Upper lobe of left lung (tissue), 6 donors: ENCODE measurements at regions not wholly inside any gene's neighbourhood (a gene's known extent, or its start where the extent isn't known, plus 50 kb on each side); places are given as distances from the start of the nearest gene placed in this dataset.

ENCODE experiments used
- ATAC-seq, 2 donors: fragments of 200-7000 bp; cut with Tn5 transposase; one replicate each; pipeline ENCODE4 v1.9.1; 2022; ENCODE audit warnings: mild to moderate bottlenecking in 2 of 2, moderate library complexity in 2 of 2; ENCODE audit not compliant: low FRiP score in 2 of 2
- DNase-seq, 2 donors: peaks; one replicate each; pipeline ENCODE4 v3.0.0-alpha.2; 2019 to 2020
- H3K27ac ChIP-seq, 4 donors: fragments of 200-600 bp; sonication (generic); one replicate each; pipeline ENCODE4 v1.5.1; 2016 to 2019
- H3K27me3 ChIP-seq, 4 donors: fragments of 200-600 bp; sonication (generic); one replicate each; pipeline ENCODE4 v1.5.1; 2017 to 2019
- H3K36me3 ChIP-seq, 4 donors: fragments of 200-600 bp; sonication (generic); one replicate each; pipeline ENCODE4 v1.5.1; 2016 to 2019
- H3K4me1 ChIP-seq, 4 donors: fragments of 200-600 bp; sonication (generic); one replicate each; pipeline ENCODE4 v1.5.1; 2018 to 2019
- H3K4me3 ChIP-seq, 4 donors: fragments of 200-600 bp; sonication (generic); one replicate each; pipeline ENCODE4 v1.5.1; 2017 to 2019; ENCODE audit warnings: mild to moderate bottlenecking in 2 of 4, moderate library complexity in 1 of 4
- H3K9me3 ChIP-seq, 4 donors: fragments of 200-600 bp; sonication (generic); one replicate each; pipeline ENCODE4 v1.5.1; 2018 to 2019
- CTCF ChIP-seq, 6 experiments: fragments of 450-650 bp in 4 of 6; fragments of 200-600 bp in 2 of 6; sonication (generic) in 2 of 6; IDR thresholded peaks; one replicate each; pipeline ENCODE4 v1.5.1; 2016 to 2019; ENCODE audit warnings: antibody characterized with exemption in 6 of 6
- EP300 ChIP-seq, 4 donors: sonication (generic); formaldehyde crosslinking; IDR thresholded peaks; one replicate each; pipeline ENCODE4 v1.5.1; 2017; ENCODE audit warnings: antibody characterized with exemption in 4 of 4, control low read depth in 2 of 4
- POLR2A ChIP-seq, 4 donors: fragments of 450-650 bp; IDR thresholded peaks; one replicate each; pipeline ENCODE4 v1.5.1; 2016 to 2017; ENCODE audit warnings: antibody characterized with exemption in 4 of 4, mild to moderate bottlenecking in 2 of 4
- POLR2AphosphoS5 ChIP-seq, 2 donors: sonication (generic); formaldehyde crosslinking; IDR thresholded peaks; one replicate each; pipeline ENCODE4 v1.5.1; 2017; ENCODE audit warnings: antibody characterized with exemption in 2 of 2
- WGBS, 2 donors: methylation state at CpG; one replicate each; pipeline ENCODE4 v1.1.5; 2017 to 2018; 5-methylcytosine and 5-hydroxymethylcytosine counted together
- donor health status: DM: no; HTN: no; CAD: no; lungs with moderate emphysema.
- donor health status: DM: no; HTN: yes; CAD: no; lungs with severe emphysema.

- TF ChIP-seq CTCF (IDR thresholded peaks at IDR 0.05), result no peak
- no peak for TF ChIP-seq POLR2A (IDR thresholded peaks at IDR 0.05)
- TF ChIP-seq EP300 (IDR thresholded peaks at IDR 0.05), result no peak
- no peak for TF ChIP-seq POLR2AphosphoS5 (IDR thresholded peaks at IDR 0.05)
- no peak overlapping the region for H3K27ac ChIP-seq
- WGBS, 2 donors, result 71% methylated on average over 3 of the region's 6 CpGs; no CpG with 5 or more reads in 1 of the 2 donors
Observed at GRCh38 chr22:44392446-44392921, 79.7 kb upstream of the SHISAL1 start.

GRCh38 chr22:44391481-44392445, 79.0 kb upstream of the SHISAL1 start:
- DNase-seq, result peak; percentile 15
- no peaks in the 10 kb centered on the region for H3K9me3 ChIP-seq
- TF ChIP-seq POLR2AphosphoS5 (IDR thresholded peaks at IDR 0.05) (no peak), POLR2A (IDR thresholded peaks at IDR 0.05) (no peak), CTCF (IDR thresholded peaks at IDR 0.05) (no peak), EP300 (IDR thresholded peaks at IDR 0.05) (no peak)
- H3K27me3 ChIP-seq, result no peaks in the 10 kb centered on the region
- no peak for ATAC-seq
- H3K36me3 ChIP-seq, result no peaks in the 10 kb centered on the region
- 63 to 70% methylated on average over 21 to 22 of the region's 23 CpGs for WGBS, 2 donors
- H3K4me1 ChIP-seq, result no peaks in the 10 kb centered on the region
- H3K27ac ChIP-seq, result no peak overlapping the region
- no peak overlapping the region for H3K4me3 ChIP-seq

More at GRCh38 chr22:44392446-44392921, 79.7 kb upstream of the SHISAL1 start:
- Histone ChIP-seq H3K4me3 (no peak overlapping the region), H3K9me3 (no peaks in the 10 kb centered on the region), H3K36me3 (no peaks in the 10 kb centered on the region), H3K4me1 (no peaks in the 10 kb centered on the region), H3K27me3 (no peaks in the 10 kb centered on the region)
- peak; percentile 12 to 22 for DNase-seq
- ATAC-seq, result no peak

- H3K9me3 ChIP-seq, result no peaks in the 10 kb centered on the region
- H3K27ac ChIP-seq, result no peak overlapping the region
- no peaks in the 10 kb centered on the region for H3K27me3 ChIP-seq
- no peak overlapping the region for H3K4me3 ChIP-seq
- H3K36me3 ChIP-seq, result no peaks in the 10 kb centered on the region
- 70 to 75% methylated on average over 3 to 6 of the region's 6 CpGs for WGBS, 2 donors
- peak in 1 of 2 donors; percentile 10 for DNase-seq
- TF ChIP-seq CTCF (IDR thresholded peaks at IDR 0.05) (no peak), POLR2A (IDR thresholded peaks at IDR 0.05) (no peak), POLR2AphosphoS5 (IDR thresholded peaks at IDR 0.05) (no peak), EP300 (IDR thresholded peaks at IDR 0.05) (no peak)
- no peak for ATAC-seq
- H3K4me1 ChIP-seq, result no peaks in the 10 kb centered on the region
Observed at GRCh38 chr22:44391015-44391414, 78.3 kb upstream of the SHISAL1 start.

GRCh38 chr22:44390613-44390970, 77.8 kb upstream of the SHISAL1 start:
- Histone ChIP-seq H3K27me3 (no peaks in the 10 kb centered on the region), H3K36me3 (no peaks in the 10 kb centered on the region), H3K4me1 (no peaks in the 10 kb centered on the region), H3K4me3 (no peak overlapping the region), H3K27ac (no peak overlapping the region), H3K9me3 (no peaks in the 10 kb centered on the region)
- ATAC-seq (no peak), DNase-seq (peak in 1 of 2 donors; percentile 6)
- 80 to 88% methylated on average over 9 of the region's 9 CpGs for WGBS, 2 donors
- TF ChIP-seq CTCF (IDR thresholded peaks at IDR 0.05), result no peak
- TF ChIP-seq EP300 (IDR thresholded peaks at IDR 0.05), result no peak
- no peak for TF ChIP-seq POLR2A (IDR thresholded peaks at IDR 0.05)
- no peak for TF ChIP-seq POLR2AphosphoS5 (IDR thresholded peaks at IDR 0.05)
